HL-60/S4 treated with retinoic acid at 250 ng/mL for 4 days and 3 days (cell line): ENCODE measurements at regions not wholly inside any gene's neighbourhood (a gene's known extent, or its start where the extent isn't known, plus 50 kb on each side); places are given as distances from the start of the nearest gene placed in this dataset.

Experiments used
- in situ Hi-C: fragments of 300-500 bp; cut with MboI; formaldehyde crosslinking; loops from 2 replicates; pipeline ENCODE4 v1.7.0; 2022; ENCODE audit warnings: low sequenced_read_pairs

DNA sequence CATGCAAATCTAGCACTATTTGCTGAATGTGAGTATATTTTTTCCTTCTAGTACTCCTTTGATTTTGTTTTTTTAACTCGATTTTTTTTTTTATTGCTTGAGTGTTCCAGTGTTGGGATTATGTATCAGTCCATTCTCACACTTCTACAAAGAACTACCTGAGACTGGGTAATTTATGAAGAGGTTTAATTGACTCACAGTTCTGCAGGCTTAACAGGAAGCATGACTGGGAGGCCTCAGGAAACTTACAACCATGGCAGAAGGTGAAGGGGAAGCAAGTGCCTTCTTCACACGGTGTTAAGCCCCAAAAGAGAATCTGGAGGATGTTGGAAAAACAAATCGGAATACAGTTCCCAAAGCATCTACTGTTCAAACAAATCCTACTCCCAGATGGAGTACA, 69.1 kb downstream of the ZNF518B start:
- in situ Hi-C loops, result loop anchor here (25.0 kb wide), 1 partner anchor 226 kb away; no protein-coding TSS in a partner anchor

DNA sequence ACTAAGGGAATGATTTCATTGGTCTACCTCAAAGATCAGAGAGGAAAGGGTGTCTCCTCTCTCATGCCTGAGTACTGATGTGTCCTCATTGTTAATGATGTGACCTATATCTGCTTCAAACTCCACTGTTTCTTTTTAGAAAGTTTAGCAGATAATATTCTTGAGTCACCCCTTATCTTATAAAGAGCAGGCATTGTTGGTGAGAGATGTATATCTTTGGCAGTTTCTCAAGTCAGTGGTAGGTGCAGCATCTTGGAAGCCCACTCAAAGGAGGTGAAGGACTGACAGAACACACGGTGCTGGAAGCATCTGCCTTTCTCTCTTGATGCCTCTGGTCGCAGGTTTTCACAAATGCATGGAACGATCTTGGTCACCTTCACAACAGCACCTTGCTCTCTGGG, 71.2 kb downstream of the ZNF518B start:
- in situ Hi-C loops, result loop anchor here (25.0 kb wide), 1 partner anchor 224 kb away; no protein-coding TSS in a partner anchor

DNA sequence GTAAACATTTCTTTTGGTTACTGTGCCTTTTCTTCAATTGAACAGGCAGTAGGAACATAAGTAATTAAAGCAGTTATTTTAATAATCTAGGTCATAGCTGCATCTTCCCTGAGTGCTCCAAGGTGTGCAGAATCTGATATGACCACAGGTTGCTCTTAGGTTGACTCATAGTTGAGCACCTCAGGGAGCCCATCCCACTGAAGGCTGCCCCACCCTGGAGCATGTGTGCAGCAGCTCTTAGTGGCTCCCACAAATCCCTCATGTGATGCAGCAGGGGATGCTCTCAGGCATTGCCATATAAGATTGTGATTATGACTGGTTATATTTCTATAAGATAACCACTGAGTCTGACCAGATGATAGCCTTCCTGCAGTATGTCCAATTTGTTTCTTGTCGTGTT, 72.3 kb downstream of the ZNF518B start:
- in situ Hi-C loops, result loop anchor here (25.0 kb wide), 1 partner anchor 223 kb away; no protein-coding TSS in a partner anchor

DNA sequence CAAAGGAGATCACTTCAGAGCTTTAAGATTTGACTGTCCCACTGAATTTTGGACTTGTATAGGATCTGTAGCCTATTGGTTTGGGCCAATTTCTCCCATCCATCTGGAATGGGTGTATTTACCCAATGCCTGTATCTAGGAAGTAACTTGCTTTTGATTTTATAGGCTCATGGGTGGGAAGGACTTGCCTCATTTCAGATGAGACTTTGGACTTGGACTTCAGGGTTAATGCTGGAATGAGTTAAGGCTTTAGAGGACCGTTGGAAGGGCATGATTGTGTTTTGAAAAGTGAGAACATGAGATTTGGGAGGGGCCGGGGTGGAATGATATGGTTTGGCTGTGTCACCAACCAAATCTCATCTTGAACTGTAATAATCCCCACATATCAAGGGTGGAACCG, 73.8 kb downstream of the ZNF518B start:
- in situ Hi-C loops, result loop anchor here (25.0 kb wide), 1 partner anchor 221 kb away; no protein-coding TSS in a partner anchor

DNA sequence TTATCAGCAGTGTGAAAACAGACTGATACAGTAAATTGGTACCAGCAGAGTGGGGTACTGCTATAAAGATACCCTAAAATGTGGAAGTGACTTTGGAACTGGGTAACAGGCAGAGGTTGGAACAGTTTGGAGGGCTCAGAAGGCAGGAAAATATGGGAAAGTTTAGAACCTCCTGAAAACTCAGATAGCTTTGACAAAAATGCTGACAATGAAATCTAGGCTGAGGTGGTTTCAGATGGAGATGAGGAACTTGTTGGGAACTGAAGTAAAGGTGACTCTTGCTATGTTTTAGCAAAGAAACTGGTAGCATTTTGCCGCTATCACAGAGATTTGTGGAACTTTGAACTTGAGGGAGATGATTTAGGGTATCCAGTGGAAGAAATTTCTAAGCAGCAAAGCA, 75.1 kb downstream of the ZNF518B start:
- in situ Hi-C loops, result loop anchor here (25.0 kb wide), 1 partner anchor 220 kb away; no protein-coding TSS in a partner anchor

DNA sequence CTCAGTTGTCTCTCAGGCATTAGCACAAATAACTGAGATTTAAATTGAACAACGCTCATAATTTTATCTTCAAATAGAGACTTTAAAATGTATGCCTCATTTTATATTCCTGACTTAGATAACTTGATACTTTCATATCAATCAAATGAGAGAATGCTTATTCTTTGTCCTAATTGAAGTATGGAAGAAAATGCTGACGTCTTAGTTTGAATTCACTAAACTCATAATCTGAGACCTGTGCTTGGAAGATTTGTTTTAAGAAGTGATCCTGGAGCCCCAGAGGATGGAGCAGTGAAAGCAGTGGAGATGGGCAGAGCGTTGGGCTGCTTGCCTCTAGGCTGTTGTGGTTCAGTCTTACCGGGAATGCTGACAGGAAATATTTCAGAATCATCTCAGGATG, 76.1 kb downstream of the ZNF518B start:
- in situ Hi-C loops, result loop anchor here (25.0 kb wide), 1 partner anchor 219 kb away; no protein-coding TSS in a partner anchor

DNA sequence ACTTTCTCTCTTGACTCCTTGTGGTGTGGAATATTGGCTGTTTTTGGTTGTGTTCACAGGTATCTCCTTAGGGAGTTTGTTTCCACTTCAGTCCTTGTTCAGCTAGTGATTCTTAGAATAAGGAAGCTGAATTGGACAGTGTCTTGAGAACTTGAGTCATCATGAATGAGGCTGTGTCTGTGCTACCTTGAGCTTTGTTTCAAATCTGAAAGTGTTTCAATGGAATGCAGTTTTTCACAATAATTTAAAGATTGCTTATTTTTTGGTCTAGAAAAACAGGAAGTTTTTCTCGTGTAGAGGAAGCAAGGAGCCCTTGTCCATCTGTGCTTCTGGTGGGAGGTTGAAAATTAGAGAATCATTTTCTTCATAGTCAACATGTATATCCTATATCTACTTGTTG, 76.5 kb downstream of the ZNF518B start:
- in situ Hi-C loops, result loop anchor here (25.0 kb wide), 1 partner anchor 218 kb away; no protein-coding TSS in a partner anchor

DNA sequence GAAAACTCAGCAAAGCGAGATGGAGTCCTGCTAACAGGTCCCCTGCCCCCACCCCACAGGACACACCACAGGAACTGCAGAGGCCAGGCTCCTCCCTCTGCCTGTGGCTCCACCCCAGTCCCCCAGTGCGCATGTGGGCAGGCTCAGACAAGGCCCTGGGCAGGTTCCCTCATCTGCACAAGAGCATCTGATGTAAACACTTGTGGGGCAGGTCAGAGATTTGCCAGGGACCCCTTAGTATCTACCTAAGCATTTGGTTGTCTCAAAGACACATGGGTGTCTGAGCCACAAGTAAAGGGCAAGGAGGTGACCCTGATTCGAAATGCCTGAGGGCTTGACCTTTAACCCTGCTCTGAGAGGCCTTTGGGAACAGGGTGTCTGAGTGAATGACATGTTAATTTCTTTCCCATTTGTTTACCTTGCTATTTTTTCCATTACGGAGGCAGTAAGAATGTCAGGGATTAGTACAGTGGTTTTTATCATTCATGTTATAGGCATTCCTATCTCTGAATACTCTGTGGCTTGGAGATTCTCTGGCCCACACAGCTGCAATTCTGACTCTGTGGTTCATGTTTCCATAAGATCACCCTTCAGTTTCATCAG, 85.3 kb downstream of the ZNF518B start:
- in situ Hi-C loops, result no loop called here

DNA sequence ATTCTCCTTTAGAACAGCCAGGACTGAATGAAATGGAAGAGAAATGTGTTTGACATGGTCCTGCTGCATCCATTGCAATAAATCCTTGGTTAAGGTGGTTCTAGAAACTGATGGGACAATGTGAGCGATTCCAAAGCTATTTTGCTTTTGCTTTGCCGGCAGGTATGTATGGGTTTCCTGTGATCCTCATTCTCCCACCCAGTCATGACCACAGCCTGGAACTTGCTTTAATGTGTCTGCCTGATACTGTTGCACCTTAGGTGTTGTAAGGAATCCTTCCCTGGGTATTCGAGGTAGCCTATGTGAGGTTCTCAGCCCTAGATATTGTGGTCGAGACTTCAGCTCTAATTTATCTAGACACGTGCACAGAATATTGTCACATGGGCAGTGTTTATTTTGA, 86.1 kb downstream of the ZNF518B start:
- in situ Hi-C loops, result no loop called here

DNA sequence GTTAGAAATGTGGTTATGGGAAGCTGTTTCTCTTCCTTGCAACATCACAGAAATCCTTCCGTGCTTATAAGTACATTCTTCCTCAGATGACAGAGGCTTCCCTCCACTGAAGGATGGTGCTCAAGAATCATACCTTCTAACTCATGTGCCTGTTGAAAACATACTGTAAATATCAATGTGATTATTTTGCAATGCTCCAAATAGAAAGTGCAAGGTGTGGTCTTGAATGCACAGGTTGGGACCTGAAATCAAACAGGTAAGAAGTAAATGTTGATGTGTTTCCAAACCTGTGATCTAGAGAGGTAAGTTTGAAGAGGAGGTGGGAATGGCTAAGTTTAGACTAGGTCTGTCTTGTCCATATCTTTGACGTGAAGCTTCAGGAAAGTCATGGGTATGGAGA, 87.7 kb downstream of the ZNF518B start:
- in situ Hi-C loops, result no loop called here

DNA sequence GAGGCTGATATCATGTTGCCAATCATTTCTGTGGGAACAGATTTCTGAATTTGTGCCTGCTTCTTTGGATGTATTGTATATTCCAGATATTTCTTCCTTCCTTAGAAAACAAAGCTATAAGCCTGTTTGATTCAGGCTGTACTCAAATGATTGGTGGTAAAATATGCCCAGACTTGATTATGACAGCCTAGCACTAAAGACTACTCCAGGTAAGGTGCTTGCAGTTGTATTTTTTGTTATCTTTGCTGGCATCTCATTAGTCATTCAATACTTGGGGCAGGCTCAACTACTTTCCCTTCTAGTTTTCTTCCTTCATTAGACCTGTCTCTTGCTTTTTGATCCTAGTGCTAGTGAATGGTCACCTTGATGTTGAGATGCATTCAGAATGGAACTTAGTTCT, 90.6 kb downstream of the ZNF518B start:
- in situ Hi-C loops, result no loop called here

DNA sequence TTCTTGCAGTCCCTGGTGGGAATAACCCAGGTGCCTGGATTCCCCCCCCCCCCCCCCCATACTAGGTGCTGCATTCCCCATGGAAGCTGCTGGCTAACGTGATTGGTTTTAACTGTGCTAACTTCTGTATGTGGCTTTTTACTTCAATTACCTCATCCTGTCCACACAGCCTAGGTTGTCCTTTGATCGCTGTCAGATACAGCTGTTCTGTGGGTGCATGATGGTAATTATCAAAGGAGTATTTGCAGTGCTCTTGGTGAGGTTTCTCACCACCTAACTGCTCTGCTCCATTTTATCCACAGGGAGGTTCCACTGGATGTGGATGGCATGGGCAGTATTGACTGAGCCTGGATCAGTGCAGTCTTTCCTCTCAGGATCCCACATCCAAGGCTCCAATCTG, 93.0 kb downstream of the ZNF518B start:
- in situ Hi-C loops, result no loop called here

DNA sequence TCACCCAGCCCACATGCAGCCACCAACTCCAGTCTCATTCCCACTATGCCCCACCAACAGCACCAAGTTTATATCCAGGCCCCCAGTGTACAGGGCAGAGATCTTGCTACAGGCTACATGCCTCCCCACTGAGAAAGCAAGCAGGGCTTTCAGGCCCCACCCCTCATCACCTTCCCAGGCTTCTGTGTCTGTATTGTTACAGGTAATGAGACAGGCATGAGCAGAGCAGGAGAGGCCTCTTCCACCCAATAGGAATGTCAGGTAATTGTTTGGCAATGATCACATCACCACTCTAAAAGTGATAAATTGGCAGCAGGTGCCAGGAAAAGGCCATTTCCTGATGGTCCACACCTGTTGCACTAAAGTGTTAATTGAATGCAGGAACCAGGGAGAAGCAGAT, 102.5 kb downstream of the ZNF518B start:
- in situ Hi-C loops, result no loop called here

DNA sequence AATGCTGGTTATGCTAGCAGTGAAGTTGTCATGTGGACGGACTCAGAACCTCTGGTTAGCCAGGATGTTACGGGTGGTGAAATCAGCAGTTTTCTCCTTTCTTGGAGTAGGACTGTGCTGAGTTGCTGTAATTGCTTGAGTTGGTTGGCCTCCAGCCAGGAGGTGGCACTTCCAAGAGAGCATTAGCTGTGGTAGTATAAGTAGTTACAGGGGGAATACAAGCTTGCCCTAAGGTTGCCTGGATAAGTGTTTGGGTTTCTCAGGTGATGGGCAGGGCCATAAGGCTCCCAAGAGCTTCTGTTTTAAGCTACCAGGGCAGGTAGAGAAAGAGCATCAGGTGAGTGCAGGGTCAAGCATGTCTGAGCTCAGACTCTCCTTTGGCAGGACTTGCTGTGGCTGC, 103.0 kb downstream of the ZNF518B start:
- in situ Hi-C loops, result no loop called here

DNA sequence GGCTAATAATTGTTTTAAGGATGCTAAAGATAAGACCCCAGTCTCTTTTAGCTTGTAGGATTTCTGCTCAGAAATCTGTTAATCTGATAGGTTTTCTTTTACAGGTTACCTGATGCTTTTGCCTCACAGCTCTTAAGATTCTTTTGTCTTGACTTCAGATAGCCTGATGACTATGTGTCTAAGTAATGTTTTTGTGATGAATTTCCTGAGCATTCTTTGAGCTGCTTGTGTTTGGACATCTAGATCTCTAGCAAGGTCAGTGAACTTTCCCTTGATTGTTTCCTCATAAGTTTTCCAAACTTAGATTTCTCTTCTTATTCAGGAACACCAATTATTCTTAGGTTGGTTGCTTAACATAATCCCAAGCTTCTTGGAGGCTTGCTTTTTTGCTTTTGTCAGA, 104.1 kb downstream of the ZNF518B start:
- in situ Hi-C loops, result no loop called here

DNA sequence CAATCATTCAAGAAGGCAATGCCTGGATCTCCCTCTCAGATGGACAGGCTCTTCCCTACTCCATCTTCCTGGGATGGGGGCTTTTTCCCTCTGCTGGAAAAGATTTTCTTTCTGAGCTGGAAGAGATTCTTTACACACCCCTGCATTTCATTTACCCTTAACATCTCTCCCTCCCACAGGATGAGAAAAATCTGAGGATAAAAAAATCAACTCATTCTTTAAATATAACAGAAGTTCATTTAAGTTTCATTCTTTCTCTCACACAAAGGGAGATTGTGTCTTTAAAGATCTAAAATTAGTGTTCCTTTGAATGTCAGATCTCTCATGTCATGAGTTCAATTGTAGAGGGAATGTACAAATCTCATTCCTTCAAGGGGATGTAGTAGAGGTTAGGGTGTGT, 109.0 kb downstream of the ZNF518B start:
- in situ Hi-C loops, result no loop called here

DNA sequence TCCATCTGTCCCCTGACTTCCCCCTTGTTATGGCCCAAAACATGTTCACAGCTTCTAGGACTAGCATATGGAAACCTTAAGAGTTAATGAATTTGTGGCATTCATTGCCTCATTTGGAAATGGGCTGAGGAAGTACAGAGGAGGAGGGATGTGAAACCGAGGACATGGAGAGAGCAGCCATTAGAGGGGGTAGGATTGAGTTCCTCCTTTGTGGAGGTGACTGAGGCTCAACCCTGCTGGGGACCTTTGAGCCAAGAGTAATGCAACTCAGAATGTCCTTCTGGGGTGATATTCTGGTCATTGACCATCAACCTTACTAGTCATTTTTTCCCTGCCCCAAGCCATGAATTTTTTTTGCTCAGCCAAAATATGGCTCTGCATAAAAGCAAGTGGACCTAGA, 109.4 kb downstream of the ZNF518B start:
- in situ Hi-C loops, result no loop called here

DNA sequence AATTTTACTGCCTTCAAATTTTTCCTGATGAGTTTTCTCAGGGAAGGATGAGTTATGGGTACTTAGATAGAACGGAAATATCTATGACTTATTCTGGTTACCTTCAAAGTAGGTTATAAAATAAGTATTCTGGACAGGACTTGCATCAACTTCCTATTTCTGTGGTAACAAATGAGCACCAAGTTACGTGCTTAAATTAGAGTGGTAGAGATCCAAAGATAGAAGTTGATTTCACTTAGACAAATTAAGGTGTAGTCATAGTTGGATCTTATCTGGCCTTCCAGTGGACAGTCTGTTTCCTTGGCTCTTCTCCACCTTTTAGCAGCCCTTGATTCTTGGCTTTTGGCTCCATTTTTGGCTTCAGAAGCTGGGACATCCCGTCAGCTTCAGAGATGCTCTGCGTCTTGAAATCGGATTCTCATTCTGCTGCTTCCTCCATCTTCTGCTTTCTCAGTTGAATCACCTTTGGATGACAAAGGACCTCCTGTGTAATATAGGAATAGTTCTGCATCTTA, 109.9 kb downstream of the ZNF518B start:
- in situ Hi-C loops, result no loop called here

DNA sequence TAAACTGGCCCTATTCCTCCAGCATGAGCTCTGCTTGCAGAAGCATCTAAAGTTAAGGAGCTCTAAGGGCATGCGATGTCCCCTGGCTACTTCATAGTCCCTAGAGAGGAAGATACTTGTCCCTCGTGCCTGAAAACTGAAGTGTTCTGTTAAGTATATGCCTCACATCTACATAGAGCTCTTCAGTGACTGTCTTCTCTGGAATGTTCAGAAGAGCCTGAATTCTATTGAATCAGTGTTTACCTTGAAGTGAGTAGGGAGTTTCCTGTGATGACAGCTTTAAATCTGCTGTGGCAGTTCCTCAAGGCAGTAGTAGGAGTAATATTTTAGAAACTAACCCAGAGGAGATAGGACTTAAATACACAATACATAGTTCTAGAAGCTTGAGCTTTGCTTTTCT, 111.2 kb downstream of the ZNF518B start:
- in situ Hi-C loops, result no loop called here

DNA sequence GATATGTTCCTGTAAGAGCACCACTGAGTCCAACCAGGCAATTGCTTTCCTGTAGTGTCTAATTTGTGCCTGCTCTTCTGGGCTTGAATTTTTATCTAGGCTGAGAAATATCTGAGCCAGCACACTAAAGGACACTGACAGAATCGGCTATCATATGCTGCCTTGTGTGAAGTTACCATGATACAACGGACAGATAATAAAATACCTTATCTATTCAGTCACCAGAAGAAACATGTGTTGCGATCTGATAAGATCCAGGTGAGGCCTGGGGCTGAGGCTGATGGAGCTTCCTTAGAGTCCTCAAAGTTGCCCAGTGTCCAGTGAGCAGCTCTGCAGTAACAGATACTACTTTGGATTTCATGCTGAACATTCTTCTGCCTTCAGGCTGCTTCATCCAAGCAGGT, 111.8 kb downstream of the ZNF518B start:
- in situ Hi-C loops, result no loop called here

DNA sequence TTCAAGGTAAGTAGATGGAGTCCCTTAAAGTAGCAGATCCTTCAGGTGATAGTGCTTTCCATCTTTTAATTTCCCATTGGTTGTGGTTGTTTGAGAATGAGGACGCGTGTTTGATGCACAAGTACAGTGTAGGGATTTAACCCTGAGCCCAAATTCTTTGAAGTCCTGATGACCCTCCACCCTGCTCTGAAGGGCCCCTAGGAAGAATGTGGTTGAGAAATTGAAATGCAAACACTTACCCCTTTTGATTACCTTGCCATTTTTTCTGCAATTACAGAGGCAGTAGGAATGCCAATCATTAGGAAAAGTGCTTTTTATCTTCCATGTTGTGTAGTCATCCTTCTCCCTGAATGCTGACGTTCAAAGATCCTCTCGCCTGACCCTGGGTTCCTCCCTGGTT, 112.4 kb downstream of the ZNF518B start:
- in situ Hi-C loops, result no loop called here

DNA sequence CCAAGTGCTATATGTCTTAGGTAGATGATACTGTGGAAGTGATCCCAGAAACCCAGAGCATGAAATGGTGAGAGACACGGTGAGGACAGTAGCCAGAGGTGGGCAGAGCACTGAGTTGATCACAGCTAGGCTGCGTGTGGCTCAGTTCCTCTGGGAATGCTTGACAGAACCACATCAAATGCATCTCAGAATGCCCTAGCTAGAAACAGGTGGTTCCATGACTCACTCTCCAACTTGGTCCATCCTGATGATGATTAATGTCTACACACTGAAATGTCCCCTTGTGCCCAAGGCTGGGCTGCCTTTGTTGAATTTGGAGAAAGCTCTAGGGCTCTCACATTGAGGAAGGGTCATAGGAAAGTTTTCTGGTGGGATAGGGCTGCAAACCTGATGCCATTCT, 113.6 kb downstream of the ZNF518B start:
- in situ Hi-C loops, result no loop called here

DNA sequence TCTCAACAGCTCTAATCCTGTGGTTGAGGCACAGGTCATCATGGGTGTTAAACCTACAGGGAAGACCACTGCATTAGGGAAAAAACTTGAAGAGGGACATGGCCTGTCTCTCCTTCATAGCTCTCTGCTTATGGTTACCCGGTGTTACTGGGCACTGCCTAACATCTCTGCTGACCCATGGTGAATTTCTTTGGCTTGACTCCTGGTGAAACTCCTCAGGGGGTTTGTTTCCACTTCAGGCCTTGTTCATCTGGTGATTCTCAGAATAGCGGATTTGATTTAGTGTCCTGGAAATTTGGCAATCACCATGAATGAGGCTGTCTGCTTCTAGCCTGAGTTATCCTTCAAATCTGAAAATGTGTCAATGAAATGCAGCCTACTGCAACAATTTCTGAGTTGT, 114.4 kb downstream of the ZNF518B start:
- in situ Hi-C loops, result no loop called here
